Liver (tissue), 8 donors: ENCODE measurements at regions not wholly inside any gene's neighbourhood (a gene's known extent, or its start where the extent isn't known, plus 50 kb on each side); places are given as distances from the start of the nearest gene placed in this dataset.

Source experiments
- DNase-seq: peaks from one replicate; pipeline ENCODE4 v3.0.0-alpha.2; 2017; ENCODE audit warnings: low spot score
- H3K27ac ChIP-seq, 2 donors: one replicate each; pipeline ENCODE4 v1.7.0; 2013; ENCODE audit warnings: inconsistent platforms in 2 of 2, low read length in 2 of 2, control low read depth in 1 of 2, low read depth in 1 of 2, mild to moderate bottlenecking in 1 of 2
- H3K27me3 ChIP-seq, 4 donors: one replicate each; pipeline versions ENCODE4 v1.6.1 to v1.7.0; 2013; ENCODE audit warnings: low read length in 3 of 4, inconsistent platforms in 1 of 4, mild to moderate bottlenecking in 1 of 4, moderate library complexity in 1 of 4; ENCODE audit not compliant: control insufficient read depth in 4 of 4, insufficient read depth in 4 of 4
- H3K36me3 ChIP-seq, 4 donors: one replicate each; pipeline versions ENCODE4 v1.6.1 to v1.7.0; 2013; ENCODE audit warnings: low read length in 3 of 4, mild to moderate bottlenecking in 3 of 4, low read depth in 1 of 4, moderate library complexity in 1 of 4; ENCODE audit not compliant: control insufficient read depth in 4 of 4, insufficient read depth in 3 of 4
- H3K4me1 ChIP-seq, 4 donors: one replicate each; pipeline versions ENCODE4 v1.6.1 to v1.7.0; 2013; ENCODE audit warnings: low read length in 3 of 4, mild to moderate bottlenecking in 3 of 4, moderate library complexity in 1 of 4; ENCODE audit not compliant: control insufficient read depth in 4 of 4, insufficient read depth in 4 of 4
- H3K4me3 ChIP-seq, 3 donors: one replicate each; pipeline versions ENCODE4 v1.6.1 to v1.7.0; 2013; ENCODE audit warnings: low read length in 3 of 3, control low read depth in 1 of 3, low read depth in 1 of 3, mild to moderate bottlenecking in 1 of 3
- H3K9ac ChIP-seq, 2 donors: one replicate each; pipeline ENCODE4 v1.7.0; 2013; ENCODE audit warnings: low read length in 2 of 2, mild to moderate bottlenecking in 2 of 2, moderate library complexity in 2 of 2, control low read depth in 1 of 2, low read depth in 1 of 2
- H3K9me3 ChIP-seq, 4 donors: one replicate each; pipeline versions ENCODE4 v1.6.1 to v1.7.0; 2013; ENCODE audit warnings: low read length in 3 of 4; ENCODE audit not compliant: control insufficient read depth in 4 of 4
- CTCF ChIP-seq: fragments of 150-350 bp; IDR thresholded peaks from 2 replicates; pipeline ENCODE4 v1.5.1; 2017; ENCODE audit warnings: improper control_type of control experiment, low read depth, low read length; ENCODE audit not compliant: missing input control
- FOXA1 ChIP-seq: IDR thresholded peaks from 2 replicates; pipeline ENCODE4 v1.6.1; 2016; ENCODE audit warnings: antibody characterized with exemption
- FOXA2 ChIP-seq: IDR thresholded peaks from 2 replicates; pipeline ENCODE4 v1.6.1; 2016; ENCODE audit warnings: antibody characterized with exemption
- GABPA ChIP-seq, 2 donors: IDR thresholded peaks in 1 of 2; conservative IDR thresholded peaks in 1 of 2; 2 replicates each; pipeline ENCODE4 v1.6.1; 2016; ENCODE audit warnings: antibody characterized with exemption in 2 of 2, mild to moderate bottlenecking in 1 of 2, moderate library complexity in 1 of 2
- HNF4A ChIP-seq, 2 donors: conservative IDR thresholded peaks; 2 replicates each; pipeline ENCODE4 v1.6.1; 2016; ENCODE audit warnings: antibody characterized with exemption in 2 of 2, mild to moderate bottlenecking in 2 of 2
- HNF4G ChIP-seq: IDR thresholded peaks from 2 replicates; pipeline ENCODE4 v1.6.1; 2016; ENCODE audit warnings: antibody characterized with exemption
- MAX ChIP-seq: IDR thresholded peaks from 2 replicates; pipeline ENCODE4 v1.6.1; 2016; ENCODE audit warnings: antibody characterized with exemption
- RAD21 ChIP-seq, 2 donors: IDR thresholded peaks; 2 replicates each; pipeline ENCODE4 v1.6.1; 2016; ENCODE audit warnings: antibody characterized with exemption in 2 of 2, mild to moderate bottlenecking in 2 of 2
- REST ChIP-seq: IDR thresholded peaks from 2 replicates; pipeline ENCODE4 v1.6.1; 2016; ENCODE audit warnings: antibody characterized with exemption, mild to moderate bottlenecking
- RXRA ChIP-seq, 2 donors: IDR thresholded peaks; 2 replicates each; pipeline ENCODE4 v1.6.1; 2017 to 2018; ENCODE audit warnings: antibody characterized with exemption in 2 of 2, mild to moderate bottlenecking in 1 of 2
- SP1 ChIP-seq: IDR thresholded peaks from 2 replicates; pipeline ENCODE4 v1.6.1; 2018; ENCODE audit warnings: antibody characterized with exemption, mild to moderate bottlenecking
- TAF1 ChIP-seq: conservative IDR thresholded peaks from 2 replicates; pipeline ENCODE4 v1.6.1; 2016; ENCODE audit warnings: antibody characterized with exemption, mild to moderate bottlenecking
- YY1 ChIP-seq: IDR thresholded peaks from 2 replicates; pipeline ENCODE4 v1.6.1; 2016; ENCODE audit warnings: antibody characterized with exemption, mild to moderate bottlenecking
- ZBTB33 ChIP-seq: IDR thresholded peaks from 2 replicates; pipeline ENCODE4 v1.6.1; 2016; ENCODE audit warnings: antibody characterized with exemption
- WGBS: extraction: QIAGEN DNeasy Blood & Tissue Kit; methylation state at CpG from one replicate; pipeline ENCODE4 v1.1.7; 2013; 5-methylcytosine and 5-hydroxymethylcytosine counted together
- TF ChIP-seq, protein P1 (sequence below): IDR thresholded peaks from 2 replicates; pipeline ENCODE4 v1.6.1; 2016; ENCODE audit warnings: antibody characterized with exemption
- donor health status: healthy.
- donor health status: healthy.
- donor health status: healthy.
- donor health status: healthy.
- donor health status: healthy.

- no peak for TF ChIP-seq CTCF
These were observed 104.6 kb upstream of the ADAMTS9 start (continued) for GRCh38 chr3:64792445-64792844.

GRCh38 chr3:64789111-64789510, 101.3 kb upstream of the ADAMTS9 start:
- Histone ChIP-seq H3K9me3 (no peaks in the 10 kb centered on the region), H3K4me3 (no peak overlapping the region), H3K36me3 (no peaks in the 10 kb centered on the region), H3K4me1 (no peaks in the 10 kb centered on the region), H3K9ac (no peak overlapping the region), H3K27ac (no peak overlapping the region), H3K27me3 (no peaks in the 10 kb centered on the region)
- no peak for TF ChIP-seq FOXA2
- TF ChIP-seq ZBTB33, result no peak
- no peak for TF ChIP-seq HNF4A (conservative IDR thresholded peaks at IDR 0.05)
- TF ChIP-seq FOXA1, result no peak
- no peak for TF ChIP-seq TAF1
- TF ChIP-seq MAX, result no peak
- TF ChIP-seq YY1, result no peak
- TF ChIP-seq HNF4G, result no peak
- TF ChIP-seq, protein P1, sequence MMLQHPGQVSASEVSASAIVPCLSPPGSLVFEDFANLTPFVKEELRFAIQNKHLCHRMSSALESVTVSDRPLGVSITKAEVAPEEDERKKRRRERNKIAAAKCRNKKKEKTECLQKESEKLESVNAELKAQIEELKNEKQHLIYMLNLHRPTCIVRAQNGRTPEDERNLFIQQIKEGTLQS, result no peak
- TF ChIP-seq REST, result no peak
- TF ChIP-seq SP1, result no peak
- TF ChIP-seq RXRA (IDR thresholded peaks at IDR 0.05), result no peak
- TF ChIP-seq GABPA (IDR thresholded peaks at IDR 0.05 in 1 of 2, conservative IDR thresholded peaks at IDR 0.05 in 1 of 2), result no peak
- TF ChIP-seq RAD21 (IDR thresholded peaks at IDR 0.05), result no peak
- no peak for DNase-seq
- WGBS, result 97% methylated on average over 4 of the region's 4 CpGs
